H9 (cell line): ENCODE measurements at regions not wholly inside any gene's neighbourhood (a gene's known extent, or its start where the extent isn't known, plus 50 kb on each side); places are given as distances from the start of the nearest gene placed in this dataset.

Source experiments
- DNase-seq: peaks from one replicate; pipeline ENCODE4 v3.0.0-alpha.2; 2017
- H2AFZ ChIP-seq: one replicate; pipeline ENCODE4 v1.6.1; 2013; ENCODE audit warnings: mild to moderate bottlenecking, low read length, control low read depth, moderate library complexity
- H2AK5ac ChIP-seq: 2 replicates; pipeline ENCODE4 v1.6.1; 2013; ENCODE audit warnings: low read length, control low read depth, mixed read lengths; ENCODE audit not compliant: insufficient read length
- H2BK120ac ChIP-seq: one replicate; pipeline ENCODE4 v1.6.1; 2013; ENCODE audit warnings: low read depth, mild to moderate bottlenecking, low read length, control low read depth, inconsistent platforms; ENCODE audit not compliant: poor library complexity, severe bottlenecking
- H2BK12ac ChIP-seq: 2 replicates; pipeline ENCODE4 v1.6.1; 2013; ENCODE audit warnings: low read length, control low read depth, mixed read lengths, low read depth; ENCODE audit not compliant: insufficient read length
- H2BK15ac ChIP-seq: 2 replicates; pipeline ENCODE4 v1.6.1; 2013; ENCODE audit warnings: low read depth, low read length, control low read depth
- H2BK20ac ChIP-seq: one replicate; pipeline ENCODE4 v1.6.1; 2013; ENCODE audit warnings: low read depth, mild to moderate bottlenecking, low read length, control low read depth, inconsistent platforms; ENCODE audit not compliant: poor library complexity, severe bottlenecking
- H2BK5ac ChIP-seq: 2 replicates; pipeline ENCODE4 v1.6.1; 2013; ENCODE audit warnings: low read length, control low read depth, mixed read lengths; ENCODE audit not compliant: insufficient read length
- H3K14ac ChIP-seq: 2 replicates; pipeline ENCODE4 v1.6.1; 2013; ENCODE audit warnings: low read length, control low read depth; ENCODE audit not compliant: insufficient read depth
- H3K18ac ChIP-seq: 2 replicates; pipeline ENCODE4 v1.6.1; 2013; ENCODE audit warnings: low read depth, mild to moderate bottlenecking, mixed read lengths, low read length, control low read depth; ENCODE audit not compliant: insufficient read length
- H3K23ac ChIP-seq: 2 replicates; pipeline ENCODE4 v1.6.1; 2013; ENCODE audit warnings: low read length, control low read depth, mixed read lengths, low read depth; ENCODE audit not compliant: insufficient read length
- H3K23me2 ChIP-seq: 2 replicates; pipeline ENCODE4 v1.6.1; 2013; ENCODE audit warnings: low read depth, mild to moderate bottlenecking, mixed read lengths, low read length, control low read depth; ENCODE audit not compliant: insufficient read length, poor library complexity, severe bottlenecking
- H3K27ac ChIP-seq: 2 replicates; pipeline ENCODE4 v1.5.1; 2013; ENCODE audit warnings: low read length, control low read depth, mixed read lengths, low read depth; ENCODE audit not compliant: insufficient read length
- H3K27me3 ChIP-seq: 2 replicates; pipeline ENCODE4 v1.6.1; 2013; ENCODE audit warnings: low read length, control low read depth, inconsistent platforms; ENCODE audit not compliant: insufficient read depth
- H3K4ac ChIP-seq: 2 replicates; pipeline ENCODE4 v1.6.1; 2013; ENCODE audit warnings: low read depth, mild to moderate bottlenecking, control low read depth, inconsistent platforms, low read length, moderate library complexity
- H3K4me1 ChIP-seq: 2 replicates; pipeline ENCODE4 v1.6.1; 2013; ENCODE audit warnings: low read length, control low read depth, inconsistent platforms; ENCODE audit not compliant: insufficient read depth
- H3K4me2 ChIP-seq: 2 replicates; pipeline ENCODE4 v1.6.1; 2013; ENCODE audit warnings: low read length, control low read depth, mixed read lengths; ENCODE audit not compliant: insufficient read length, insufficient read depth
- H3K56ac ChIP-seq: 2 replicates; pipeline ENCODE4 v1.6.1; 2013; ENCODE audit warnings: low read depth, mild to moderate bottlenecking, mixed read lengths, low read length, control low read depth; ENCODE audit not compliant: insufficient read length
- H3K79me1 ChIP-seq: 2 replicates; pipeline ENCODE4 v1.6.1; 2013; ENCODE audit warnings: low read depth, mild to moderate bottlenecking, moderate library complexity, low read length, control low read depth, inconsistent platforms; ENCODE audit not compliant: insufficient read depth, poor library complexity, severe bottlenecking
- H3K79me2 ChIP-seq: 2 replicates; pipeline ENCODE4 v1.6.1; 2013; ENCODE audit warnings: low read length, control low read depth, inconsistent platforms; ENCODE audit not compliant: insufficient read depth
- H3K9ac ChIP-seq: 2 replicates; pipeline ENCODE4 v1.6.1; 2013; ENCODE audit warnings: low read length, control low read depth, mixed read lengths; ENCODE audit not compliant: insufficient read length; ENCODE audit errors: extremely low read depth
- H3K9me3 ChIP-seq: one replicate; pipeline ENCODE4 v1.6.1; 2013; ENCODE audit warnings: low read depth, low read length, inconsistent platforms; ENCODE audit not compliant: control insufficient read depth
- H3T11ph ChIP-seq: one replicate; pipeline ENCODE4 v1.6.1; 2013; ENCODE audit warnings: mild to moderate bottlenecking, low read length, control low read depth, inconsistent platforms
- H4K20me1 ChIP-seq: one replicate; pipeline ENCODE4 v1.6.1; 2013; ENCODE audit not compliant: control insufficient read depth, insufficient read length, insufficient read depth
- H4K5ac ChIP-seq: 2 replicates; pipeline ENCODE4 v1.6.1; 2013; ENCODE audit warnings: low read depth, mild to moderate bottlenecking, mixed read lengths, low read length, control low read depth; ENCODE audit not compliant: insufficient read length
- H4K8ac ChIP-seq: replicated peaks from 2 replicates; pipeline ENCODE4 v1.6.1; 2013; ENCODE audit warnings: low read length, control low read depth, mixed read lengths, low read depth; ENCODE audit not compliant: insufficient read length
- H4K91ac ChIP-seq: 2 replicates; pipeline ENCODE4 v1.6.1; 2013; ENCODE audit warnings: low read depth, mild to moderate bottlenecking, moderate library complexity, mixed read lengths, low read length, control low read depth; ENCODE audit not compliant: insufficient read length
- H3K27ac Mint-ChIP-seq, 3 experiments: 2 replicates in 2 of 3; 3 replicates in 1 of 3; pipeline ENCODE4 v1.8.0; 2020 to 2021; ENCODE audit warnings: mixed read lengths in 3 of 3, mild to moderate bottlenecking in 1 of 3, moderate library complexity in 1 of 3
- H3K27me3 Mint-ChIP-seq: 2 replicates; pipeline ENCODE4 v1.8.0; 2021; ENCODE audit warnings: low read depth, mild to moderate bottlenecking, moderate library complexity, mixed read lengths
- H3K36me3 Mint-ChIP-seq, 3 experiments: 2 replicates in 2 of 3; 3 replicates in 1 of 3; pipeline ENCODE4 v1.8.0; 2020 to 2021; ENCODE audit warnings: low read depth in 3 of 3, mixed read lengths in 3 of 3; ENCODE audit not compliant: insufficient read depth in 1 of 3
- H3K4me1 Mint-ChIP-seq, 2 experiments: 2 replicates each; pipeline ENCODE4 v1.8.0; 2020; ENCODE audit warnings: mixed read lengths in 2 of 2
- H3K4me3 Mint-ChIP-seq, 2 experiments: 2 replicates in 1 of 2; 3 replicates in 1 of 2; pipeline ENCODE4 v1.8.0; 2020 to 2021; ENCODE audit warnings: mild to moderate bottlenecking in 2 of 2, mixed read lengths in 2 of 2, moderate library complexity in 1 of 2
- H3K9me3 Mint-ChIP-seq, 2 experiments: 2 replicates in 1 of 2; 3 replicates in 1 of 2; pipeline ENCODE4 v1.8.0; 2020; ENCODE audit warnings: mild to moderate bottlenecking in 2 of 2, mixed read lengths in 2 of 2, moderate library complexity in 1 of 2
- CTCF ChIP-seq: fragments of 200-600 bp; sonication (generic); conservative IDR thresholded peaks from 3 replicates; pipeline ENCODE4 v1.8.0; 2021; ENCODE audit warnings: antibody characterized with exemption, mild to moderate bottlenecking
- WGBS: extraction: QIAGEN DNeasy Blood & Tissue Kit; methylation state at CpG from one replicate; pipeline ENCODE4 v1.1.7; 2013; ENCODE audit warnings: missing lambda C conversion rate, low lambda C conversion rate, mixed read lengths; ENCODE audit not compliant: insufficient read length; ENCODE audit errors: extremely low coverage; 5-methylcytosine and 5-hydroxymethylcytosine counted together

DNA sequence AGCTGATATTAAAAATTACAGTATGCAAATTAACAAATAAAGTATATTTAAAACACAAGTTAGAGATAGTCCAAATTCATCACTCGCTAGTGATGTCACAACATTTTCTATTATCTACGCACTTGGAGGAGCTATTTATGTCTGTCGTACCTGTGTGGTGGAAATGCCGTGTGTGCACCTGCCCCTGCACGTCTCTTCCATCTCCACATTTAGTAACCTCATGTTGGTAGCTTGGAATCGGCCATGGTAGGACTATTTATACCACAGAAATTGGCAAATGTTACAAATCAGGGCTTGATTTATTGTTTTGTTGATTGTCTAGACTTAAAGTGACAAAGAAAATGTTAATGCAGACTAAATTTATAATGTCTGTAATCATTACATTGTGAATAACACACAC, 62.6 kb upstream of the NTF3 start:
- Histone ChIP-seq H2BK5ac (no peak overlapping the region), H2AK5ac (no peak overlapping the region), H4K5ac (no peak overlapping the region), H2BK20ac (no peak overlapping the region), H4K8ac (no peak overlapping the region), H4K20me1 (no peaks in the 10 kb centered on the region), H3K27ac (no peak overlapping the region), H3K23ac (no peak overlapping the region), H3K14ac (no peak overlapping the region), H3K79me2 (no peaks in the 10 kb centered on the region), H2BK12ac (no peak overlapping the region), H3K9ac (no peak overlapping the region), H4K91ac (no peak overlapping the region), H3K18ac (no peak overlapping the region), H2BK15ac (no peak overlapping the region), H3K23me2 (no peaks in the 10 kb centered on the region), H2BK120ac (no peak overlapping the region), H3K4me1 (peaks cover 4% of the 10 kb centered on the region; the same call in 1 of the 2 replicates), H3K9me3 (no peaks in the 10 kb centered on the region), H3K4ac (no peak overlapping the region), H3T11ph (no peak overlapping the region), H2AFZ (no peak overlapping the region), H3K4me2 (no peak overlapping the region), H3K56ac (no peak overlapping the region), H3K27me3 (no peaks in the 10 kb centered on the region), H3K79me1 (no peaks in the 10 kb centered on the region)
- H3K36me3 Mint-ChIP-seq: no peaks in the 10 kb centered on the region
- no peaks in the 10 kb centered on the region for H3K27me3 Mint-ChIP-seq
- H3K9me3 Mint-ChIP-seq: no peaks in the 10 kb centered on the region
- no peak for TF ChIP-seq CTCF
- WGBS: no CpG with 5 or more reads among the region's 6 CpGs
- H3K4me1 Mint-ChIP-seq: peaks cover 8 to 9% of the 10 kb centered on the region in 2 experiments
- H3K27ac Mint-ChIP-seq: no peak overlapping the region
- no peak for DNase-seq
- H3K4me3 Mint-ChIP-seq: no peak overlapping the region
